Esophagus squamous epithelium (tissue), 4 donors: ENCODE measurements at regions not wholly inside any gene's neighbourhood (a gene's known extent, or its start where the extent isn't known, plus 50 kb on each side); places are given as distances from the start of the nearest gene placed in this dataset.

Experiments used
- POLR2A ChIP-seq, 4 donors: fragments of 450-650 bp; IDR thresholded peaks; one replicate each; pipeline ENCODE4 v1.6.1; 2017; ENCODE audit warnings: antibody characterized with exemption in 4 of 4, mild to moderate bottlenecking in 4 of 4, moderate library complexity in 3 of 4
- TF ChIP-seq, protein P1 (sequence below), 6 experiments: fragments of 450-650 bp in 4 of 6; fragments of 200-600 bp in 2 of 6; sonication (generic) in 2 of 6; IDR thresholded peaks; one replicate each; pipeline ENCODE4 v1.5.1; 2016 to 2019; ENCODE audit warnings: antibody characterized with exemption in 6 of 6, mild to moderate bottlenecking in 4 of 6, moderate library complexity in 4 of 6

DNA sequence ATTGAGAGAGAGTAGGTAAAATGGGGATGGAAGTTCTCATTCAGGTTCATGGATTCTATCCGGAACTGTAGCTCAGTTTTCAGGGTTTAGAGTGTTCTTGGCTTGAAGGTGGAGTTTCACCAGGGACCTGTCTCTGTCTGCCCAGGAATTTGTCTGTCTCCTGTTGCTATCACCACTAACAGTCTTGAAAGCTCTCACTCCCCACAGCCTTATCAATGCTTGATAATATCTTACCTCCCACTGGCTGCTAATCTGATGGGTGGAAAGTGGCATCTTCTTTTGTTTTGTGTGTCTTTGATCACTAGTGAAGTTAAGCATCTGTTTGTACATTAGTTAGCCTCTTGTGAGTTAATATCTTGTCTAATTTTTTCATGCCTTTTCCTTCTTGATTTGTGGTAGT is 60.3 kb upstream of the TSPAN11 start:
- TF ChIP-seq, protein P1, sequence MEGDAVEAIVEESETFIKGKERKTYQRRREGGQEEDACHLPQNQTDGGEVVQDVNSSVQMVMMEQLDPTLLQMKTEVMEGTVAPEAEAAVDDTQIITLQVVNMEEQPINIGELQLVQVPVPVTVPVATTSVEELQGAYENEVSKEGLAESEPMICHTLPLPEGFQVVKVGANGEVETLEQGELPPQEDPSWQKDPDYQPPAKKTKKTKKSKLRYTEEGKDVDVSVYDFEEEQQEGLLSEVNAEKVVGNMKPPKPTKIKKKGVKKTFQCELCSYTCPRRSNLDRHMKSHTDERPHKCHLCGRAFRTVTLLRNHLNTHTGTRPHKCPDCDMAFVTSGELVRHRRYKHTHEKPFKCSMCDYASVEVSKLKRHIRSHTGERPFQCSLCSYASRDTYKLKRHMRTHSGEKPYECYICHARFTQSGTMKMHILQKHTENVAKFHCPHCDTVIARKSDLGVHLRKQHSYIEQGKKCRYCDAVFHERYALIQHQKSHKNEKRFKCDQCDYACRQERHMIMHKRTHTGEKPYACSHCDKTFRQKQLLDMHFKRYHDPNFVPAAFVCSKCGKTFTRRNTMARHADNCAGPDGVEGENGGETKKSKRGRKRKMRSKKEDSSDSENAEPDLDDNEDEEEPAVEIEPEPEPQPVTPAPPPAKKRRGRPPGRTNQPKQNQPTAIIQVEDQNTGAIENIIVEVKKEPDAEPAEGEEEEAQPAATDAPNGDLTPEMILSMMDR (IDR thresholded peaks at IDR 0.05): no peak
- TF ChIP-seq POLR2A (IDR thresholded peaks at IDR 0.05): no peak
